Stimulated activated CD4-positive, alpha-beta T cell treated with anti-CD3 and anti-CD28 coated beads, Interleukin-15, amount 100 ng/mL, for 24 hours (primary cell): ENCODE measurements at regions not wholly inside any gene's neighbourhood (a gene's known extent, or its start where the extent isn't known, plus 50 kb on each side); places are given as distances from the start of the nearest gene placed in this dataset.

ENCODE experiments used
- DNase-seq: peaks from one replicate; pipeline ENCODE4 v3.0.0-alpha.2; 2020

- no peak for DNase-seq
Observed at GRCh38 chr3:107062787-107063186, 314.5 kb upstream of the CCDC54 start.

- DNase-seq = no peak
Observed at GRCh38 chr3:107063351-107063750, 313.9 kb upstream of the CCDC54 start.

- DNase-seq = peak; percentile 74
Observed at GRCh38 chr3:107064405-107065060, 312.7 kb upstream of the CCDC54 start.

- DNase-seq = peak; percentile 3
Observed at GRCh38 chr3:107065094-107065861, 312.0 kb upstream of the CCDC54 start.

- DNase-seq = no peak
Observed at GRCh38 chr3:107067421-107067820, 309.8 kb upstream of the CCDC54 start.

- DNase-seq = peak; percentile 1
Observed at GRCh38 chr3:107068980-107069379, 308.3 kb upstream of the CCDC54 start.

GRCh38 chr3:107076946-107077345, 300.3 kb upstream of the CCDC54 start:
- DNase-seq = no peak

- no peak for DNase-seq
Observed at GRCh38 chr3:107077391-107077790, 299.8 kb upstream of the CCDC54 start.

- no peak for DNase-seq
Observed at GRCh38 chr3:107082527-107082926, 294.7 kb upstream of the CCDC54 start.

GRCh38 chr3:107085261-107085660, 292.0 kb upstream of the CCDC54 start:
- DNase-seq = no peak

- no peak for DNase-seq
Observed at GRCh38 chr3:107092121-107092520, 285.1 kb upstream of the CCDC54 start.

- DNase-seq = no peak
Observed at GRCh38 chr3:107098864-107099263, 278.4 kb upstream of the CCDC54 start.

- no peak for DNase-seq
Observed at GRCh38 chr3:107100137-107100536, 277.1 kb upstream of the CCDC54 start.

- DNase-seq = no peak
Observed at GRCh38 chr3:107100573-107100972, 276.7 kb upstream of the CCDC54 start.

GRCh38 chr3:107103786-107104185, 273.5 kb upstream of the CCDC54 start:
- no peak for DNase-seq

GRCh38 chr3:107106316-107106715, 270.9 kb upstream of the CCDC54 start:
- no peak for DNase-seq

- no peak for DNase-seq
Observed at GRCh38 chr3:107106907-107107306, 270.3 kb upstream of the CCDC54 start.

GRCh38 chr3:107110596-107111305, 266.5 kb upstream of the CCDC54 start:
- DNase-seq = no peak

- no peak for DNase-seq
Observed at GRCh38 chr3:107111872-107112271, 265.4 kb upstream of the CCDC54 start.

- DNase-seq = no peak
Observed at GRCh38 chr3:107112356-107112755, 264.9 kb upstream of the CCDC54 start.

- no peak for DNase-seq
Observed at GRCh38 chr3:107116251-107116650, 261.0 kb upstream of the CCDC54 start.

GRCh38 chr3:107117156-107117555, 260.1 kb upstream of the CCDC54 start:
- no peak for DNase-seq

- DNase-seq = peak; percentile 4
Observed at GRCh38 chr3:107117922-107118536, 259.2 kb upstream of the CCDC54 start.
